ENCODE measurements at regions not wholly inside any gene's neighbourhood (a gene's known extent, or its start where the extent isn't known, plus 50 kb on each side); places are given as distances from the start of the nearest gene placed in this dataset.
"Not testable (repeated sequence)": the region's sequence is repeated elsewhere in the genome, so short reads cannot be mapped to it uniquely, and the experiment has no call there.

DNA sequence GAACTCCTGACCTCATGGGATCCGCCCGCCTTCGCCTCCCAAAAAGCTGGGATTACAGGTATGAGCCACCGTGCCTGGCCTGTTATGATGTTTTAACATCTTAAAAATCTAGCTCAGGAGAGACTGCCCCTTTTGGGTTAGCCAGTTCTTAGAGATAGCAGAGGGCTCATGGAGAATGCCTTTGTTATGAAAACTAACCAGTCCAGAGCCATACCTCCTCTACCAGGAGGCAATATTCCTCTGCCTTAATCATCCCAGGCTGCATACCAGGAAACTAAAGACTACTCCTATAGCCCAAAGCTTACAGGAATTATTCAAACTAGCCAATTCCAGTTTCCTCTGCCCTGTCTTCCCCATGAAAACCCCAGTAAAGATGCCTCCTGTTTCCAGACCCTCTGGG lies 96.0 kb upstream of the MDM1 start:
- DNase-seq = peak; percentile 59

GRCh38 chr12:68428724-68429501 lies 96.8 kb upstream of the MDM1 start:
- DNase-seq = peak; percentile 75

DNA sequence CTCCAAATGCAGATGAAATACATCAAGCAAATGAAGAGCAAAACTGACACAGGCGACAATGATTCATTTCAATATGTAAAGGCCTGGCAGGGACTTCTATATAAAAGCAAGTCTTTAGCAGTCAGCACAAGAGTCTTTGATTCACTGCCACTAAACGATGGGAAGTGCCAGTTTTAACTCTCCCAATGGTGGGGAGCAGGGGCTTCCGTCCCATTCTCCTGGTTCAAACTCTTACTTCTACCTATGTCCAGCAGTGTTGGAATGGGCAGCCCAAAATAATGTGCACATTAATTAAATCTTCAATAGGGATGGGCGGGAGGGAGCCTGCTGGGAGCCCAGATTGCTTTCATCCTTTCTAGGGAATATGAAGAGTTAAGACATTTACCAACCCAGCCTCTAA lies 97.5 kb upstream of the MDM1 start:
- DNase-seq = peak; percentile 26

DNA sequence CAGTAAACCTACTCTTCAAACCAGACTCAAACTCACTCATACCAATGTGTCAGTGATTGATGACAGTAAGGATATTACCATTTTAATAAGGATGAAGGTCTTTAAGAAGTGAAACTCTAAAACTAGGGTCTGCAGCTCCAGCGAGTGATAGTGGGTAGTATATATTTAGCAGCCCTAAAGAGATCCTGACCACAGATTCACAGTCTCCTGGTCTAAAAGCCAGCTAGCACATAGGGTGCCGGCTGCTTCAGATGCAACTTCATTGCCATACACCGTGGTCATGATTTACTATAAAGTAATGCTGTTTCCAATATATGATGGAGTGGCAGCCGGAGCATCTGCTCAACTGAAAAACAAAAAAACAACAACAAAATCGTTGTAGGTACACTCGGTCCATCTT lies 99.6 kb upstream of the MDM1 start:
- no peak for DNase-seq

DNA sequence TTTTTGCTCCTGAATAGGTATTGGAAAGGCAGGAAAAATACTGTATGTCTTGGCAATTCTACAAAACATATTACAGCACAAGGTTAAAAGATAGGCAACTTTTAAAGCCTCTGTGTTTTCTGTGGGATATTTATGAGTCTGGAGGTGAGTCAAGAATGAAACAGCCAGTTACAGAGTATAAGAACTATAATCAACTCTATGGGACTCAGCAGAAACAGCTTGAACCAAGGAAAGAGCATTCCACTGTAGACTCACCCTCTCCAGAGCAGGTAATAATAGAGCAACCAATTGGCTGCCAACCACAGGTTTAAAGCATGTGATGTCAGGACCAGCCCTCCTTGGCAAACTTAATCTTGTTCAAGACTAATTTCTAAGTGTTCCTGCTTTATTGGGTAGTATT lies 100.5 kb upstream of the MDM1 start:
- DNase-seq = peak; percentile 47

DNA sequence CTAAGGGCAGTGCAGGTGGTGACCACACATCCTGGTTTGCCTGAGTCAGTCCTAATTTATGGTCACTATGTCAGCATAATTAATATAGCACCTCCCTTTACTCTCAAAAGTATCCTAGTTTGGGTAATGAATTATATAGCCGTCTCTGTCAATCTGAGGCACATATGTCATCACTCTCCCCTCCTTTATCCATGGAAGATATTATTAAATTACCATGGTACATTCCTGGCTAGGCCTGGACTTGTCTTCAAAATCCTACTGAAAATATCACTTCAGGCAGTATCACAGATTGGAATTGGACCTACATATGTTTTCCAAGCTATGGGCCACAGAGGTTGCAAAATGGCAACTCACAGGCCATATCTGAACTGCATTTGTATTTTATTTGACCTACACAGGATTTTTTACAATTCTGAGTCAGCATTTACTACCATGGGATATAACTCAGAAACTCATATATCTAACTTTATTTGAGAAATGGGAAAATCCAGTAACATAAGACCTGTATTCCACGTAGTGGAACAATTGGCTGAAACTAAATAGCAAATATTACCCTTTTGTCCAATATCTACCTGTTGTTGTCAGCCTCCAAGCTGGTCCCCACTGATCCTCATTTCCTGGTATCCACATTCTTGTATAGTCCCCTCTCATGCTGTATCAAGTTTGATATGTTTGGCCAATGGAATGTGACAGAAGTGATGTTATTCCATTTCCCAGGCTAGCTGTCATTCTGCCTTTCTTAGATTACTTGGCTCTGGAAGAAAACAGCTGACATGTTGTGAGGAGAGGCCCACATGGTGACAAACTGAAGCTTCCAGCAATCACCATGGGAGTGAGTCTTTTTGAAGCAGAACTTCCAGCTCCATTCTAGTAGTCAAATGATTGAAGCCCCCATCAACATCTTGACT lies 102.5 kb upstream of the MDM1 start:
- peak; percentile 2 for DNase-seq

GRCh38 chr12:68435299-68435637 lies 103.1 kb upstream of the MDM1 start:
- no peak for DNase-seq

GRCh38 chr12:68435816-68436215 lies 103.7 kb upstream of the MDM1 start:
- DNase-seq = peak; percentile 32

GRCh38 chr12:68438601-68439000 lies 106.4 kb upstream of the MDM1 start:
- DNase-seq = peak; percentile 10

DNA sequence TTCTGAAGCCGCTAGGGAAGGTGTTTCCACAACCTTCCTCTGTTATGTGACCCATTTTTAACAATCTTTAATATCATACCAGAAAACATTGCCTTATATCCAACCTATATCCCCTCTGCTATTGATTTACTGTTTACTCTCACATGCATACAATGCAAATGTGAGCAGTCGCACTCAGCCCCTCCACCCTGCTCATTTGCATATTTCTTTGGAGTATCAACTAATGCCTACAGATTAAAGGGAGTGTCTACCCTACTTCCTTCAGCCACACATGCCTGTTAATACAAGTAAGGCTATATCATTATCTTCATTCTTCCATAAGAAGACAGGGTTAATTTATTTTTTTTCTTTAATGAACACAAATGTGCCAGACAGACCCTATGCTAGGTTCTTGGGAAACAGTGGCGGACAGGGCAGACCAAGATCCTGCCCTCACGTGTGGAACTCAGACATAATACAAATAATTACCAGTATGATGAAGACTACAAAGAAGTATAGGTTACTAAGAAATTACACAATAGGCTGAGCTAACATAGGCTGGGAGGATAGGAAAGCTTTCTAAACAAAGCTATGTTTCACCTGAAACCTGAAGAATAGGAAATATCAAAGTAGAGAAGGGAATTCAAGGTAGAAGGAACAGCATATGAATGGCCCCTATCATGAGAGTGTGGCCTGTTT lies 107.3 kb upstream of the MDM1 start:
- peak; percentile 39 for DNase-seq

DNA sequence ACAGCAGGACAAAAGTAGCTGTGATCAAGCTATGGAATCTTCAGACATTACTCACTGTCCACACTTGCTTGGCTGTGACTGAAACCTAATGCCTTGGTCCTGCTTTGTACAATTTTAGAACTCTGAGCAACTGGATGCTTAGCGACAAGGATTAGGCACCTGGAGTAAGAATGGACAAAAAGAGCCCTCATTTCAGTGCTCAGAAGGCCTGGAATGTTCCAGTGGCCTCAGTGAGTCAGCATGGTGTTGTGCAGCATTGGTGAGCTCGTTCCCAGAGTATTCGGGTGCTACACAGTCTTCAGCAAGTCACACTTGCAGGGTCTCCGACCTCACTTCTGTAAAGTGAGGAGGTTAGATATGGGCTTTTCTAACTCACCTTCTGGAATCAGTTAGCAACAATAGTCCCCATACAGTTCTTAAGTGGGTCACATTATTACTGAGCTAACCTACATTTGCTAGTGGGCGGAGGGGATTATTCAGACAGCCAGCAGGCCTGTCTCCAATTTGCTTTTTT lies 108.0 kb upstream of the MDM1 start:
- DNase-seq = peak; percentile 97

DNA sequence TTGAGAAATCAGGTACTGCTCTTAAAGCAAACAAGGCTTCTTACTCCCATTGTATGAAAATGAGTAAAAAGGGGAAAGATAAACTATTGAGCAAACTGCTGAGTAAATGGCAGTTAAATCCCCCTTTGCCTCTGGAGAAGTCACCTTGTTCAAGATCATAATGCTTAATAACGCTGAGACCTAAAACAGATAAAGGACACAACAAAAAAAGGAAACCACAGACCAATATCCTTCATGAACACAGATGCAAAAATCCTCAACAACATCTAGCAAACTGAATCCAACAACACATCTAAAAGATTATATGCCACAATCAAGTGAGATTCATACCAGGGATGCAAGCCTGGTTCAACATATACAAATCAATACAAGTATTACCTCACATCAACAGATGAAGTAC lies 109.0 kb upstream of the MDM1 start:
- DNase-seq = no peak

- DNase-seq = peak; percentile 39
Measured at GRCh38 chr12:68442353-68442972, 110.3 kb upstream of the MDM1 start.

GRCh38 chr12:68443695-68444094 lies 111.5 kb upstream of the MDM1 start:
- DNase-seq = not testable (repeated sequence)

DNA sequence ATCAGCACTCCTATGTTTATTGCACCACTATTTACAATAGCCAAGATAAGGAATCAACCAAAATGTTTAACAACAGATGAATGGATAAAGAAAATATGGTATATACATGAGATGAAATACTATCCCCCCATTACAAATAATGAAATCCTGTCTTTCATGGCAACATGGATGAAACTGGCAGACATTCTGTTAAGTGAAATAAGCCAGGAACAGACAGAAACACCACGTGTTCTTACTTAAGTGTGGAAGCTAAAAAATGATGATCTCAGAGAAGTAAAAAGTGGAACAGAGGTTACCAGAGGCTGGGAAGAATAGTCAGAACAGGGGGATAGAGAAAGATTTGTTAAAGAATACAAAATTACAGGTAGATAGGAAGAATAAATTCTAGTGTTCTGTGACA lies 113.7 kb upstream of the MDM1 start:
- no peak for DNase-seq

DNA sequence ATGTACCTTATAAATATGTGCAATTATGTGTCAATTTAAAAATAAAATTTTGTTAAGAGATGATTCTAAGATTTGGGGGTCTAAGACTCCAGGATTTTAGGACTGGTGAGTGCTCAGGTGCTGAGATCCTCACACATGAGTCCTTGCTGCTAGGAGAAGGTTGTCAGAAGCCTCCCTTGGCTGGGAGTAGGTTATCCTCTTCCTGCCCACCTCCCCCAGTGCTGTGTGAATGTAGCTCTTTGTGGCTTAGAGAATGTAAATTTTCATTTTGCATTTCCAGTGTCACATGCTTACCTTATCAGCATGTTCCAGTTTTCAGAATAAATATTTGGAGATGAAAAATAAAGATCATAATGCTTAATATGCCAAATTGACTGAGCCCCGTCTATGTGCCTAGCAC lies 114.2 kb upstream of the MDM1 start:
- peak; percentile 31 for DNase-seq

- peak; percentile 74 for DNase-seq
Measured at GRCh38 chr12:68446901-68447796, 115.0 kb upstream of the MDM1 start.

DNA sequence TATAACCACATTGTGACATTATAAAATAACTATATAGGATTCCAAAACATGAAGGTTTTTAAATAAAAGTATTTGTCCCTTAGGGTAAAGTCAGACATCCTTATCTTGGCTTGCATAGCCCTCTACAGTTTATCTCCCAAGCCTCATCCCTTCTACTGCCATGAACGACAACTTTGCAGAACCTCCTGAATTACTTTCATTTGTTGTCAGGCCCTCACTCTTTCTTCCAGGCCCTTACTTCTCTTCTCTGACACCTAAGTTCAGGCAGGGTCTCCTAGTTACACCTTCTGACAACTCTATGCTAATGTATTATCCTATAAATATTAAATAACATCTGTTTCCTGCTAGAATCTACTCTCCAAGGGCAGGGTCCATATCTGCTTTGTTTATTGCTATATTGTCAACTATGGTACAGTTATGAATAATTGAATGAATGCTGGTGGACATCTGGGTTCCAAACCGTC lies 115.7 kb upstream of the MDM1 start:
- DNase-seq = peak; percentile 12

GRCh38 chr12:68449196-68449595 lies 117.0 kb upstream of the MDM1 start:
- DNase-seq = no peak

- no peak for DNase-seq
Measured at GRCh38 chr12:68450947-68451260, 118.7 kb upstream of the MDM1 start.

- DNase-seq = peak; percentile 91
Measured at GRCh38 chr12:68451261-68452077, 119.3 kb upstream of the MDM1 start.

All from islet precursor cell (in vitro differentiated cells).